ENCODE measurements at regions not wholly inside any gene's neighbourhood (a gene's known extent, or its start where the extent isn't known, plus 50 kb on each side); places are given as distances from the start of the nearest gene placed in this dataset.

- Histone ChIP-seq H3K36me3 (ENCODE audit: control insufficient read depth in 4 of 4, insufficient read depth in 3 of 4, low read depth in 1 of 4, low read length in 3 of 4) (no peaks in the 10 kb centered on the region), H3K9me3 (ENCODE audit: control insufficient read depth in 4 of 4, low read length in 3 of 4) (no peaks in the 10 kb centered on the region), H3K27me3 (ENCODE audit: control insufficient read depth in 4 of 4, insufficient read depth in 4 of 4, low read length in 3 of 4) (no peaks in the 10 kb centered on the region), H3K9ac (ENCODE audit: low read depth in 1 of 2, low read length in 2 of 2) (no peak overlapping the region), H3K4me3 (ENCODE audit: low read depth in 1 of 3, low read length in 3 of 3) (no peak overlapping the region), H3K27ac (ENCODE audit: low read depth in 1 of 2, low read length in 2 of 2) (no peak overlapping the region), H3K4me1 (ENCODE audit: control insufficient read depth in 4 of 4, insufficient read depth in 4 of 4, low read length in 3 of 4) (no peaks in the 10 kb centered on the region)
- no peak for DNase-seq (ENCODE audit: low spot score)
- TF ChIP-seq ATF3 (IDR thresholded peaks at IDR 0.05) (no peak), SP1 (IDR thresholded peaks at IDR 0.05) (no peak), GABPA (IDR thresholded peaks at IDR 0.05 in 1 of 2, conservative IDR thresholded peaks at IDR 0.05 in 1 of 2) (no peak), HNF4G (IDR thresholded peaks at IDR 0.05) (no peak), FOXA2 (IDR thresholded peaks at IDR 0.05) (no peak), NR2F2 (IDR thresholded peaks at IDR 0.05) (no peak), MAX (IDR thresholded peaks at IDR 0.05) (no peak), ZBTB33 (IDR thresholded peaks at IDR 0.05) (no peak), YY1 (IDR thresholded peaks at IDR 0.05) (no peak), TAF1 (conservative IDR thresholded peaks at IDR 0.05) (no peak), EGR1 (IDR thresholded peaks at IDR 0.05; ENCODE audit: low read depth in 2 of 2) (no peak), CTCF (IDR thresholded peaks at IDR 0.05; ENCODE audit: low read depth, low read length, missing input control) (no peak), HNF4A (conservative IDR thresholded peaks at IDR 0.05) (no peak), JUND (IDR thresholded peaks at IDR 0.05) (no peak), REST (IDR thresholded peaks at IDR 0.05) (no peak), FOXA1 (IDR thresholded peaks at IDR 0.05) (no peak)
- WGBS, result 83% methylated on average over 2 of the region's 2 CpGs
These were observed 1406.0 kb downstream of the CDY2B start for GRCh38 chrY:16474053-16474452.

GRCh38 chrY:16454799-16455198 lies 1425.2 kb downstream of the CDY2B start:
- no peak for DNase-seq (ENCODE audit: low spot score)
- Histone ChIP-seq H3K36me3 (ENCODE audit: control insufficient read depth in 4 of 4, insufficient read depth in 3 of 4, low read depth in 1 of 4, low read length in 3 of 4) (no peaks in the 10 kb centered on the region), H3K27me3 (ENCODE audit: control insufficient read depth in 4 of 4, insufficient read depth in 4 of 4, low read length in 3 of 4) (no peaks in the 10 kb centered on the region), H3K4me1 (ENCODE audit: control insufficient read depth in 4 of 4, insufficient read depth in 4 of 4, low read length in 3 of 4) (no peaks in the 10 kb centered on the region), H3K9ac (ENCODE audit: low read depth in 1 of 2, low read length in 2 of 2) (no peak overlapping the region), H3K4me3 (ENCODE audit: low read depth in 1 of 3, low read length in 3 of 3) (no peak overlapping the region), H3K27ac (ENCODE audit: low read depth in 1 of 2, low read length in 2 of 2) (no peak overlapping the region), H3K9me3 (ENCODE audit: control insufficient read depth in 4 of 4, low read length in 3 of 4) (no peaks in the 10 kb centered on the region)
- WGBS, result 72% methylated on average over 2 of the region's 2 CpGs
- no peak for TF ChIP-seq EGR1 (IDR thresholded peaks at IDR 0.05; ENCODE audit: low read depth in 2 of 2)
- no peak for TF ChIP-seq SP1 (IDR thresholded peaks at IDR 0.05)
- TF ChIP-seq NR2F2 (IDR thresholded peaks at IDR 0.05), result no peak
- TF ChIP-seq HNF4A (conservative IDR thresholded peaks at IDR 0.05), result no peak
- no peak for TF ChIP-seq REST (IDR thresholded peaks at IDR 0.05)
- TF ChIP-seq CTCF (IDR thresholded peaks at IDR 0.05; ENCODE audit: low read depth, low read length, missing input control), result no peak
- TF ChIP-seq ZBTB33 (IDR thresholded peaks at IDR 0.05), result no peak

All from liver (tissue), 8 donors.